Colonic mucosa (tissue), 4 donors: ENCODE measurements at regions not wholly inside any gene's neighbourhood (a gene's known extent, or its start where the extent isn't known, plus 50 kb on each side); places are given as distances from the start of the nearest gene placed in this dataset.

ENCODE experiments used
- DNase-seq: peaks from one replicate; pipeline ENCODE4 v3.0.0-alpha.2; 2020
- H3K27ac ChIP-seq: fragments of 200-600 bp; one replicate; pipeline ENCODE4 v1.8.0; 2021
- H3K27me3 ChIP-seq: fragments of 200-600 bp; one replicate; pipeline ENCODE4 v1.8.0; 2021
- H3K36me3 ChIP-seq: fragments of 200-600 bp; one replicate; pipeline ENCODE4 v1.8.0; 2021
- H3K4me1 ChIP-seq: fragments of 200-600 bp; one replicate; pipeline ENCODE4 v1.8.0; 2021; ENCODE audit warnings: mild to moderate bottlenecking
- H3K4me3 ChIP-seq: fragments of 200-600 bp; one replicate; pipeline ENCODE4 v1.8.0; 2021
- H3K9ac ChIP-seq, 2 donors: one replicate each; pipeline ENCODE4 v1.7.0; 2013; ENCODE audit warnings: control low read depth in 2 of 2, low read depth in 2 of 2, low read length in 2 of 2
- H3K9me3 ChIP-seq: fragments of 200-600 bp; one replicate; pipeline ENCODE4 v1.8.0; 2021
- CTCF ChIP-seq: fragments of 200-600 bp; IDR thresholded peaks from one replicate; pipeline ENCODE4 v1.8.0; 2022; ENCODE audit warnings: antibody characterized with exemption, mild to moderate bottlenecking
- intact Hi-C: fragments of 100-400 bp; cut with DNase I; formaldehyde crosslinking; loops from one replicate; pipeline ENCODE4 v1.14.1; 2022
- donor health status: healthy.
- donor health status: DM: no; HTN: no; CAD: no.
- donor health status: DM: no; HTN: no; CAD: no.

- no peaks in the 10 kb centered on the region for H3K36me3 ChIP-seq
- DNase-seq, result no peak
- no peak overlapping the region for H3K4me3 ChIP-seq
- no peak overlapping the region for H3K27ac ChIP-seq
- no peak overlapping the region for H3K9ac ChIP-seq
- TF ChIP-seq CTCF, result no peak
- no peaks in the 10 kb centered on the region for H3K4me1 ChIP-seq
- no peaks in the 10 kb centered on the region for H3K27me3 ChIP-seq
- no peaks in the 10 kb centered on the region for H3K9me3 ChIP-seq
- intact Hi-C loops, result no loop called here
These were observed 465.9 kb downstream of the BCAT1 start for GRCh38 chr12:24482882-24483604.

GRCh38 chr12:24482044-24482443 lies 466.9 kb downstream of the BCAT1 start:
- H3K4me1 ChIP-seq, result no peaks in the 10 kb centered on the region
- DNase-seq, result no peak
- H3K27me3 ChIP-seq, result no peaks in the 10 kb centered on the region
- H3K36me3 ChIP-seq, result no peaks in the 10 kb centered on the region
- no peak for TF ChIP-seq CTCF
- no peak overlapping the region for H3K27ac ChIP-seq
- H3K9ac ChIP-seq, result no peak overlapping the region
- intact Hi-C loops, result no loop called here
- no peaks in the 10 kb centered on the region for H3K9me3 ChIP-seq
- no peak overlapping the region for H3K4me3 ChIP-seq

GRCh38 chr12:24480766-24481449 lies 468.0 kb downstream of the BCAT1 start:
- Histone ChIP-seq H3K27me3 (no peaks in the 10 kb centered on the region), H3K4me3 (no peak overlapping the region), H3K4me1 (no peaks in the 10 kb centered on the region), H3K9me3 (no peaks in the 10 kb centered on the region), H3K9ac (no peak overlapping the region), H3K36me3 (no peaks in the 10 kb centered on the region), H3K27ac (no peak overlapping the region)
- DNase-seq, result no peak
- no peak for TF ChIP-seq CTCF
- intact Hi-C loops, result no loop called here

- no peaks in the 10 kb centered on the region for H3K9me3 ChIP-seq
- H3K27me3 ChIP-seq, result no peaks in the 10 kb centered on the region
- H3K36me3 ChIP-seq, result no peaks in the 10 kb centered on the region
- H3K4me3 ChIP-seq, result no peak overlapping the region
- H3K27ac ChIP-seq, result no peak overlapping the region
- TF ChIP-seq CTCF, result no peak
- no peak overlapping the region for H3K9ac ChIP-seq
- no peak for DNase-seq
- intact Hi-C loops, result no loop called here
- H3K4me1 ChIP-seq, result no peaks in the 10 kb centered on the region
These were observed 469.8 kb downstream of the BCAT1 start for GRCh38 chr12:24479131-24479530.

- no peak for TF ChIP-seq CTCF
- Histone ChIP-seq H3K9ac (no peak overlapping the region), H3K4me1 (no peaks in the 10 kb centered on the region), H3K36me3 (no peaks in the 10 kb centered on the region), H3K27ac (no peak overlapping the region), H3K9me3 (no peaks in the 10 kb centered on the region), H3K4me3 (no peak overlapping the region), H3K27me3 (no peaks in the 10 kb centered on the region)
- intact Hi-C loops, result no loop called here
- no peak for DNase-seq
These were observed 470.6 kb downstream of the BCAT1 start for GRCh38 chr12:24478254-24478653.
